ENCODE measurements at regions not wholly inside any gene's neighbourhood (a gene's known extent, or its start where the extent isn't known, plus 50 kb on each side); places are given as distances from the start of the nearest gene placed in this dataset.
"Not testable (repeated sequence)": the region's sequence is repeated elsewhere in the genome, so short reads cannot be mapped to it uniquely, and the experiment has no call there.

GRCh38 chr3:76222201-76222600, 436.9 kb upstream of the ZNF717 start:
- no peak for DNase-seq

GRCh38 chr3:76231258-76231657, 445.9 kb upstream of the ZNF717 start:
- no peak for DNase-seq

- no peak for DNase-seq
These were observed 457.8 kb upstream of the ZNF717 start for GRCh38 chr3:76242886-76243753.

GRCh38 chr3:76245073-76245472, 459.7 kb upstream of the ZNF717 start:
- no peak for DNase-seq

- no peak for DNase-seq
These were observed 460.3 kb upstream of the ZNF717 start for GRCh38 chr3:76245622-76246021.

- DNase-seq, result no peak
These were observed 479.1 kb upstream of the ZNF717 start for GRCh38 chr3:76264496-76264895.

- no peak for DNase-seq
These were observed 479.6 kb upstream of the ZNF717 start for GRCh38 chr3:76264911-76265310.

GRCh38 chr3:76266511-76266910, 481.2 kb upstream of the ZNF717 start:
- DNase-seq, result no peak

GRCh38 chr3:76267851-76268380, 482.6 kb upstream of the ZNF717 start:
- DNase-seq, result no peak

- DNase-seq, result no peak
These were observed 508.5 kb upstream of the ZNF717 start for GRCh38 chr3:76293856-76294255.

- DNase-seq, result no peak
These were observed 515.4 kb upstream of the ZNF717 start for GRCh38 chr3:76300746-76301145.

GRCh38 chr3:76307556-76307955, 522.2 kb upstream of the ZNF717 start:
- DNase-seq, result no peak

- no peak for DNase-seq
These were observed 523.2 kb upstream of the ZNF717 start for GRCh38 chr3:76308541-76308940.

GRCh38 chr3:76310089-76310488, 524.7 kb upstream of the ZNF717 start:
- no peak for DNase-seq

GRCh38 chr3:76310667-76311066, 525.3 kb upstream of the ZNF717 start:
- no peak for DNase-seq

GRCh38 chr3:76311941-76312340, 526.6 kb upstream of the ZNF717 start:
- DNase-seq, result no peak

GRCh38 chr3:76315906-76316305, 530.6 kb upstream of the ZNF717 start:
- not testable (repeated sequence) for DNase-seq

GRCh38 chr3:76321614-76322013, 536.3 kb upstream of the ZNF717 start:
- DNase-seq, result no peak

GRCh38 chr3:76324101-76324500, 538.8 kb upstream of the ZNF717 start:
- no peak for DNase-seq

GRCh38 chr3:76345878-76346277, 560.5 kb upstream of the ZNF717 start:
- no peak for DNase-seq

- DNase-seq, result no peak
These were observed 561.3 kb upstream of the ZNF717 start for GRCh38 chr3:76346690-76347089.

GRCh38 chr3:76349715-76350480, 564.5 kb upstream of the ZNF717 start:
- no peak for DNase-seq

- DNase-seq, result no peak
These were observed 566.7 kb upstream of the ZNF717 start for GRCh38 chr3:76352051-76352450.
